Thoracic aorta (tissue), 2 donors: ENCODE measurements at regions not wholly inside any gene's neighbourhood (a gene's known extent, or its start where the extent isn't known, plus 50 kb on each side); places are given as distances from the start of the nearest gene placed in this dataset.
A peak's percentile ranks its signal among the peaks of the same experiment; 100 is the strongest.

ENCODE experiments used
- ATAC-seq: fragments of 150-250 bp; one replicate; pipeline ENCODE4 v1.8.0; 2017; ENCODE audit warnings: low read depth; ENCODE audit not compliant: insufficient number of reproducible peaks, low FRiP score
- DNase-seq: peaks from one replicate; pipeline ENCODE4 v3.0.0-alpha.2; 2020; ENCODE audit warnings: low spot score
- H3K27ac ChIP-seq, 2 donors: fragments of 200-600 bp; sonication (generic); 1 replicate in 1 of 2; 2 replicates in 1 of 2; pipeline ENCODE4 v1.5.1; 2016; ENCODE audit warnings: mild to moderate bottlenecking in 2 of 2, moderate library complexity in 2 of 2
- H3K27me3 ChIP-seq: fragments of 200-600 bp; sonication (generic); replicated peaks from 2 replicates; pipeline ENCODE4 v1.6.0; 2016; ENCODE audit warnings: mild to moderate bottlenecking; ENCODE audit not compliant: insufficient read depth
- H3K36me3 ChIP-seq: fragments of 200-600 bp; sonication (generic); one replicate; pipeline ENCODE4 v1.5.1; 2016
- H3K4me1 ChIP-seq, 2 donors: fragments of 200-600 bp; sonication (generic); 1 replicate in 1 of 2; 2 replicates in 1 of 2; pipeline versions ENCODE4 v1.5.1 to v1.6.0; 2016; ENCODE audit warnings: low read depth in 2 of 2, mild to moderate bottlenecking in 1 of 2; ENCODE audit not compliant: control insufficient read depth in 1 of 2
- H3K4me3 ChIP-seq: fragments of 200-600 bp; sonication (generic); 2 replicates; pipeline ENCODE4 v1.5.1; 2016; ENCODE audit warnings: mild to moderate bottlenecking
- H3K9me3 ChIP-seq: fragments of 200-600 bp; sonication (generic); 2 replicates; pipeline ENCODE4 v1.5.1; 2016
- TF ChIP-seq, protein P1 (sequence below): fragments of 200-600 bp; sonication (generic); IDR thresholded peaks from one replicate; pipeline ENCODE4 v1.5.1; 2019; ENCODE audit warnings: antibody characterized with exemption

DNA sequence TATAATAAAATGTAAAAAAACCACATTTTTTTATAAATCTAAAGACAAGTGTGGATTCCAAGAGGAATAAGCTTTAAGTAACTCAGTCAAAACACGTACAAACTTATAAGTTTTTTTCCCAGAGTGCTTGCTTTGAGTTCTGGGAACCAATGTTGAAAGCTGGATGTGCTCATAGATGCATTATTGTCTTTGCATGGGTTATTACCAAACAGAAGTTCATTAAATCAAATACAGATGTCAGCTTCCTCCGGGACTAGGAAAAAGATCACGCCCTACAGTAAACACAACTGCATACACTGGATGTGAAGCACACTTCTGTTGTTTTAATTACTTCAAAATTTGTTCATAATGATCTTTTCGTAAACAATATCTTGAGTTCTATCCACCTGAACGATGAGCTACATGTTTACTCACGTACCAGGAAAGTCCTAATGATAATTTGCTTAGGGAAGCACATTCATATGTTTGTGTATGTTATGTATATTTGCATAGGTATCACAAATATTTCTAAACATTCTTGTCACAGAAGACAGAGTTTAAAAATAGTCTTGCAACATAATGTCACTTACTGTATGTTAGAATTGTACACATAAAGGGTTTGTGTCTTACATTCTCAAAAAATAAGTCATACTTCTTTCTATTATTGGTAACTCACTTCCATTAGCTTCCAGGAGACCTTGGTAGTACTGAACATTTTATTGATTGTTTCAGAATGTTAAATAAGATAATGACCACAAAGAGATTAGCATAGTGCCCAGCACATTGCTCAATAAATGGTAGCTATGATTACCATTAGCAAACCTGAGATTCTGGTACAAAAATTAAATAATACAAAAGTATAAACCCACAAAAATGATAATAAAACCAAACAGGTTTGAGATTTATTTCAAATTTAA lies 427.4 kb downstream of the CETN3 start:
- Histone ChIP-seq H3K4me1 (peaks cover 0 to 6% of the 10 kb centered on the region in 2 donors), H3K36me3 (no peaks in the 10 kb centered on the region), H3K27ac (no peak overlapping the region), H3K4me3 (no peak overlapping the region), H3K9me3 (no peaks in the 10 kb centered on the region), H3K27me3 (no peaks in the 10 kb centered on the region)
- ATAC-seq = no peak
- DNase-seq = no peak
- TF ChIP-seq, protein P1, sequence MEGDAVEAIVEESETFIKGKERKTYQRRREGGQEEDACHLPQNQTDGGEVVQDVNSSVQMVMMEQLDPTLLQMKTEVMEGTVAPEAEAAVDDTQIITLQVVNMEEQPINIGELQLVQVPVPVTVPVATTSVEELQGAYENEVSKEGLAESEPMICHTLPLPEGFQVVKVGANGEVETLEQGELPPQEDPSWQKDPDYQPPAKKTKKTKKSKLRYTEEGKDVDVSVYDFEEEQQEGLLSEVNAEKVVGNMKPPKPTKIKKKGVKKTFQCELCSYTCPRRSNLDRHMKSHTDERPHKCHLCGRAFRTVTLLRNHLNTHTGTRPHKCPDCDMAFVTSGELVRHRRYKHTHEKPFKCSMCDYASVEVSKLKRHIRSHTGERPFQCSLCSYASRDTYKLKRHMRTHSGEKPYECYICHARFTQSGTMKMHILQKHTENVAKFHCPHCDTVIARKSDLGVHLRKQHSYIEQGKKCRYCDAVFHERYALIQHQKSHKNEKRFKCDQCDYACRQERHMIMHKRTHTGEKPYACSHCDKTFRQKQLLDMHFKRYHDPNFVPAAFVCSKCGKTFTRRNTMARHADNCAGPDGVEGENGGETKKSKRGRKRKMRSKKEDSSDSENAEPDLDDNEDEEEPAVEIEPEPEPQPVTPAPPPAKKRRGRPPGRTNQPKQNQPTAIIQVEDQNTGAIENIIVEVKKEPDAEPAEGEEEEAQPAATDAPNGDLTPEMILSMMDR = no peak

DNA sequence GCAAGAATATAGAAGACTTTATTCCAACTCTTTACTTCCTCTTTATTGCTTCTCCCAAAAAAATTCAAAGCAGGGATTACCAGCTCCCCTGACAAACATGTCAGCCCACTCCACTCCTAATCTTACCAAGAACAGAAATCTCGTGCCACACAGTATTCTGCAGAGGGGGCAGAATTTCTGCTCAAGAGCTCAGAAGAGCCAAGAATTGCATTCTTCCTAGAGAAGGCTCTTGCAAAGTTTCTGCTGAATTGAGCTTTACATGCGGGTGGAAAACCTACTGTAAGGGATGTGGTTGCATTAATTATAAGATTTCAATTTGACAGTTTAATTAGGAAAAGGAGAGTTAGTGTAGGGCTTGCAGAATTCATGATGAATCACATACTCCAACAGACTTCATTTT lies 428.5 kb downstream of the CETN3 start:
- no peak overlapping the region for H3K27ac ChIP-seq
- DNase-seq (no peak), ATAC-seq (no peak)
- TF ChIP-seq, protein P1 = no peak
- no peak overlapping the region for H3K4me3 ChIP-seq
- no peaks in the 10 kb centered on the region for H3K27me3 ChIP-seq
- no peaks in the 10 kb centered on the region for H3K36me3 ChIP-seq
- no peaks in the 10 kb centered on the region for H3K9me3 ChIP-seq
- H3K4me1 ChIP-seq = peaks cover 0 to 6% of the 10 kb centered on the region in 2 donors

DNA sequence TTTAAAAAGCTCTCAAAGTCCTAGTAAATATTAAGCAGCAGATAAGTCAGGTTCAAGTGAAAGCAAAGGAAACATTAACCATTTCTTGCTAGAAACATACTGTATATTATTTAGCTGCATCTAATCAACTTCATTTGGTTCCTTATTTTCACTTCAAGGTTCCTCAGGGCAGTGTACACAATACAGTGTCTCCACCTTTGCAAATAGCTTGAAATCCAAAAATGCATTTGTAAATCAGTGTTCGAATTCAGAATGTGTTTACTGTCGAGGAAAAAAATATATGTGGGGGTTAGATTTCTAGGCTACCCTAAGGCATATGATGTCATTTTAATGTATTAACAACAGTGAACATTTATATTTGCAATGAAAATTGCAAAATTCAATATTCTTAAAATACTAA lies 436.0 kb downstream of the CETN3 start:
- H3K27ac ChIP-seq = no peak overlapping the region
- DNase-seq (no peak), ATAC-seq (no peak)
- TF ChIP-seq, protein P1 = no peak
- no peaks in the 10 kb centered on the region for H3K36me3 ChIP-seq
- peaks cover 0 to 16% of the 10 kb centered on the region in 2 donors for H3K4me1 ChIP-seq
- no peaks in the 10 kb centered on the region for H3K27me3 ChIP-seq
- H3K4me3 ChIP-seq = no peak overlapping the region
- no peaks in the 10 kb centered on the region for H3K9me3 ChIP-seq

DNA sequence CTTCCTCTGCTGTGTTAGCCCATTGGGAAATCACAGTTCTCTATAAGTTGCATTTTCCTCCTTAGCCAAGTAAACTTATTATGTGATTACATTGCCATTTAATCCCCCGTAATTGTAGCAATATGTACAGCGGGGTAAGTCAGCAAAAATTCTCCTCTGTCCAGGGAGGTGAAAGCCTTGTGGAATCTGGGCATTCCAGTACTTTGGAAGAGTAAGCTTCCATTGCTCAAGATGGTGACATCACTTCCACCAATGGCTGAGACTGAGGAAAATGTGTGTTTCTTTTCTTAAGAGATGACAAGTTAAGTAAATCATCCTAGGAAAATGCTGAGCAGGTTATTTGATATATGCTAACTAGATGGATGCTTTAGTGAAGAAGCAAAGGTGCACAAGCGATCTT lies 436.7 kb downstream of the CETN3 start:
- TF ChIP-seq, protein P1 = no peak
- Histone ChIP-seq H3K27me3 (no peaks in the 10 kb centered on the region), H3K27ac (no peak overlapping the region), H3K9me3 (no peaks in the 10 kb centered on the region), H3K36me3 (no peaks in the 10 kb centered on the region), H3K4me3 (no peak overlapping the region), H3K4me1 (peaks cover 0 to 20% of the 10 kb centered on the region in 2 donors)
- DNase-seq = no peak
- ATAC-seq = no peak

DNA sequence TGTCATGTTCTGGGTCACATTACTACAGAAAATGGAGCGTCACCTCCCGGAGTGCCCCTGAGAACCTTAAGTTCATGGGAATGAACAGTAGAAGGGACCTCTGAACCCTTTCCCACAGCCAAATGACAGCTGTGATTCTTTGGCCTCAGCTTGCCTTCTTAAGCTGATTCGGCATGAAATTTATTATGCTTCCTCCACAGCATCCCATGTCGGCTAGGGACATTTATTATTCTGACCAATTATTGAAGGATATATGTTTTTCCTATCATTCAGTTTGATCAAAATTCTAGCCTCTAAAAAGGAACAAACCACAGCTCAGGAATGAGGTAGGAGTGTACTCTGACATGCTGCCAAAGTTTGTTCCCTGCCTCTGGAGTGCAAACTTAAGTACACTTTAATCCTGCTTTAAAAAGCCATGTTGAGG lies 440.6 kb downstream of the CETN3 start:
- Histone ChIP-seq H3K36me3 (no peaks in the 10 kb centered on the region), H3K4me1 (peaks cover 6 to 31% of the 10 kb centered on the region in 2 donors), H3K4me3 (peak overlapping the region; percentile 13), H3K27ac (peak overlapping the region; percentile 37 to 45), H3K9me3 (no peaks in the 10 kb centered on the region), H3K27me3 (no peaks in the 10 kb centered on the region)
- ATAC-seq = no peak
- no peak for DNase-seq
- TF ChIP-seq, protein P1 = no peak
